Fibroblast of lung (primary cell): ENCODE measurements at regions not wholly inside any gene's neighbourhood (a gene's known extent, or its start where the extent isn't known, plus 50 kb on each side); places are given as distances from the start of the nearest gene placed in this dataset.

Source experiments
- CTCF ChIP-seq, 2 donors: IDR thresholded peaks in 1 of 2; conservative IDR thresholded peaks in 1 of 2; 1 replicate in 1 of 2; 2 replicates in 1 of 2; pipeline ENCODE4 v1.5.1; 2011 to 2012; ENCODE audit warnings: low read length in 2 of 2, control low read depth in 1 of 2, inconsistent platforms in 1 of 2, low read depth in 1 of 2, mild to moderate bottlenecking in 1 of 2
- EZH2 ChIP-seq: IDR thresholded peaks from 2 replicates; pipeline ENCODE4 v1.5.1; 2012; ENCODE audit warnings: low read length, control low read depth, mild to moderate bottlenecking; ENCODE audit errors: missing control alignments

GRCh38 chr5:109951758-109952157, 262.0 kb downstream of the MAN2A1 start:
- TF ChIP-seq CTCF (conservative IDR thresholded peaks at IDR 0.05 in 1 of 2, IDR thresholded peaks at IDR 0.05 in 1 of 2; ENCODE audit: low read depth in 1 of 2, low read length in 2 of 2): no peak
- no peak for TF ChIP-seq EZH2
